Trophoblast cell (in vitro differentiated cells and primary cell): ENCODE measurements at regions not wholly inside any gene's neighbourhood (a gene's known extent, or its start where the extent isn't known, plus 50 kb on each side); places are given as distances from the start of the nearest gene placed in this dataset.

ENCODE experiments used
- DNase-seq, 2 donors: peaks; one replicate each; pipeline ENCODE4 v3.0.0-alpha.2; 2016
- H2AFZ ChIP-seq: 2 replicates; pipeline ENCODE4 v1.6.1; 2013; ENCODE audit warnings: low read length, moderate library complexity, mild to moderate bottlenecking; ENCODE audit not compliant: insufficient read depth, poor library complexity
- H2AK5ac ChIP-seq: 2 replicates; pipeline ENCODE4 v1.6.1; 2013; ENCODE audit warnings: mild to moderate bottlenecking, low read length
- H2BK120ac ChIP-seq: 2 replicates; pipeline ENCODE4 v1.6.1; 2013; ENCODE audit warnings: low read length, mild to moderate bottlenecking, moderate library complexity; ENCODE audit not compliant: insufficient read depth, poor library complexity
- H2BK12ac ChIP-seq: 2 replicates; pipeline ENCODE4 v1.6.1; 2013; ENCODE audit warnings: mild to moderate bottlenecking, low read length, moderate library complexity
- H2BK5ac ChIP-seq: 2 replicates; pipeline ENCODE4 v1.6.1; 2013; ENCODE audit warnings: low read length, low read depth, moderate library complexity, mild to moderate bottlenecking; ENCODE audit not compliant: poor library complexity
- H3K14ac ChIP-seq: 2 replicates; pipeline ENCODE4 v1.6.1; 2013; ENCODE audit warnings: mild to moderate bottlenecking, low read length
- H3K18ac ChIP-seq: 2 replicates; pipeline ENCODE4 v1.6.1; 2013; ENCODE audit warnings: mild to moderate bottlenecking, low read length
- H3K23ac ChIP-seq: 2 replicates; pipeline ENCODE4 v1.6.1; 2013; ENCODE audit warnings: low read length
- H3K27ac ChIP-seq: 2 replicates; pipeline ENCODE4 v1.5.1; 2013; ENCODE audit warnings: low read depth, mild to moderate bottlenecking, inconsistent platforms, low read length, moderate library complexity
- H3K27me3 ChIP-seq: 2 replicates; pipeline ENCODE4 v1.6.1; 2013; ENCODE audit warnings: inconsistent platforms, mild to moderate bottlenecking, low read length, moderate library complexity; ENCODE audit not compliant: insufficient read depth
- H3K36me3 ChIP-seq, 2 experiments: 1 replicate in 1 of 2; 2 replicates in 1 of 2; pipeline ENCODE4 v1.6.1; 2013; ENCODE audit warnings: low read length in 2 of 2, mild to moderate bottlenecking in 2 of 2, moderate library complexity in 1 of 2; ENCODE audit not compliant: insufficient read depth in 2 of 2, control insufficient read depth in 1 of 2
- H3K4ac ChIP-seq: 2 replicates; pipeline ENCODE4 v1.6.1; 2013; ENCODE audit warnings: low read depth, mild to moderate bottlenecking, low read length, moderate library complexity
- H3K4me1 ChIP-seq, 2 experiments: 1 replicate in 1 of 2; 2 replicates in 1 of 2; pipeline ENCODE4 v1.6.1; 2013; ENCODE audit warnings: low read length in 2 of 2, mild to moderate bottlenecking in 2 of 2, moderate library complexity in 1 of 2; ENCODE audit not compliant: insufficient read depth in 2 of 2, control insufficient read depth in 1 of 2
- H3K4me2 ChIP-seq: 2 replicates; pipeline ENCODE4 v1.6.1; 2013; ENCODE audit warnings: inconsistent platforms, mild to moderate bottlenecking, low read length, moderate library complexity
- H3K4me3 ChIP-seq: 2 replicates; pipeline ENCODE4 v1.5.1; 2013; ENCODE audit warnings: mild to moderate bottlenecking, low read depth, low read length, inconsistent platforms
- H3K79me1 ChIP-seq: one replicate; pipeline ENCODE4 v1.6.1; 2013; ENCODE audit warnings: low read length
- H3K79me2 ChIP-seq: 2 replicates; pipeline ENCODE4 v1.6.1; 2013; ENCODE audit warnings: low read length, mild to moderate bottlenecking; ENCODE audit not compliant: control insufficient read depth, insufficient read depth, poor library complexity
- H3K9ac ChIP-seq: 2 replicates; pipeline ENCODE4 v1.6.1; 2013; ENCODE audit warnings: mild to moderate bottlenecking, low read length
- H3K9me3 ChIP-seq: 2 replicates; pipeline ENCODE4 v1.6.1; 2013; ENCODE audit warnings: low read depth, mild to moderate bottlenecking, control low read depth, inconsistent platforms, low read length; ENCODE audit not compliant: insufficient read depth
- H4K12ac ChIP-seq: 2 replicates; pipeline ENCODE4 v1.6.1; 2013; ENCODE audit warnings: low read depth, mild to moderate bottlenecking, low read length, moderate library complexity
- H4K8ac ChIP-seq: 2 replicates; pipeline ENCODE4 v1.6.1; 2013; ENCODE audit warnings: low read depth, mild to moderate bottlenecking, low read length, moderate library complexity
- H4K91ac ChIP-seq: one replicate; pipeline ENCODE4 v1.6.1; 2013; ENCODE audit warnings: low read depth, mild to moderate bottlenecking, low read length, moderate library complexity
- WGBS: extraction: QIAGEN DNeasy Blood & Tissue Kit; methylation state at CpG from one replicate; pipeline ENCODE4 v1.1.7; 2013; ENCODE audit warnings: missing lambda C conversion rate; ENCODE audit not compliant: insufficient read length, insufficient coverage; ENCODE audit errors: extremely low coverage; 5-methylcytosine and 5-hydroxymethylcytosine counted together

GRCh38 chr1:60463146-60463545 lies 389.6 kb upstream of the C1orf87 start:
- Histone ChIP-seq H2AFZ (no peak overlapping the region), H3K36me3 (no peaks in the 10 kb centered on the region), H2BK5ac (no peak overlapping the region), H3K4me2 (no peak overlapping the region), H2BK120ac (no peak overlapping the region), H3K9ac (no peak overlapping the region), H3K14ac (no peak overlapping the region), H2AK5ac (no peak overlapping the region), H3K27me3 (no peaks in the 10 kb centered on the region), H3K27ac (no peak overlapping the region), H3K18ac (no peak overlapping the region), H3K79me2 (no peaks in the 10 kb centered on the region), H4K12ac (no peak overlapping the region), H3K4me3 (no peak overlapping the region), H3K4ac (no peak overlapping the region), H4K91ac (no peak overlapping the region), H4K8ac (no peak overlapping the region), H3K9me3 (no peaks in the 10 kb centered on the region), H3K4me1 (no peaks in the 10 kb centered on the region), H3K79me1 (no peaks in the 10 kb centered on the region), H2BK12ac (no peak overlapping the region), H3K23ac (no peak overlapping the region)
- no peak for DNase-seq
- WGBS = no CpG with 5 or more reads among the region's 2 CpGs

GRCh38 chr1:60461925-60462595 lies 388.5 kb upstream of the C1orf87 start:
- Histone ChIP-seq H3K27me3 (no peaks in the 10 kb centered on the region), H2BK12ac (no peak overlapping the region), H3K36me3 (no peaks in the 10 kb centered on the region), H2AFZ (no peak overlapping the region), H3K9ac (no peak overlapping the region), H3K4me2 (no peak overlapping the region), H4K8ac (no peak overlapping the region), H3K79me2 (no peaks in the 10 kb centered on the region), H3K18ac (no peak overlapping the region), H2BK5ac (no peak overlapping the region), H2AK5ac (no peak overlapping the region), H3K14ac (no peak overlapping the region), H3K79me1 (no peaks in the 10 kb centered on the region), H3K4me1 (no peaks in the 10 kb centered on the region), H3K4me3 (no peak overlapping the region), H3K4ac (no peak overlapping the region), H3K23ac (no peak overlapping the region), H4K12ac (no peak overlapping the region), H3K9me3 (no peaks in the 10 kb centered on the region), H3K27ac (no peak overlapping the region), H4K91ac (no peak overlapping the region), H2BK120ac (no peak overlapping the region)
- WGBS = no CpG with 5 or more reads among the region's 5 CpGs
- no peak for DNase-seq

GRCh38 chr1:60458111-60458510 lies 384.5 kb upstream of the C1orf87 start:
- Histone ChIP-seq H3K9me3 (peaks cover 2% of the 10 kb centered on the region), H3K27ac (no peak overlapping the region), H3K18ac (no peak overlapping the region), H3K4ac (no peak overlapping the region), H2AFZ (no peak overlapping the region), H3K4me3 (no peak overlapping the region), H4K12ac (no peak overlapping the region), H3K4me1 (no peaks in the 10 kb centered on the region), H3K14ac (no peak overlapping the region), H3K27me3 (no peaks in the 10 kb centered on the region), H2BK12ac (no peak overlapping the region), H4K91ac (no peak overlapping the region), H2AK5ac (no peak overlapping the region), H3K36me3 (no peaks in the 10 kb centered on the region), H3K79me2 (no peaks in the 10 kb centered on the region), H3K4me2 (no peak overlapping the region), H3K23ac (no peak overlapping the region), H2BK5ac (no peak overlapping the region), H2BK120ac (no peak overlapping the region), H3K9ac (no peak overlapping the region), H4K8ac (no peak overlapping the region), H3K79me1 (no peaks in the 10 kb centered on the region)
- no CpG with 5 or more reads among the region's 1 CpG for WGBS
- no peak for DNase-seq

- Histone ChIP-seq H3K14ac (no peak overlapping the region), H3K27me3 (no peaks in the 10 kb centered on the region), H2BK120ac (no peak overlapping the region), H3K23ac (no peak overlapping the region), H3K4me3 (no peak overlapping the region), H3K36me3 (no peaks in the 10 kb centered on the region), H3K9me3 (peaks cover 2% of the 10 kb centered on the region), H4K91ac (no peak overlapping the region), H3K27ac (no peak overlapping the region), H2BK5ac (no peak overlapping the region), H4K8ac (no peak overlapping the region), H2BK12ac (no peak overlapping the region), H2AFZ (no peak overlapping the region), H4K12ac (no peak overlapping the region), H3K4ac (no peak overlapping the region), H3K18ac (no peak overlapping the region), H2AK5ac (no peak overlapping the region), H3K4me1 (no peaks in the 10 kb centered on the region), H3K79me2 (no peaks in the 10 kb centered on the region), H3K79me1 (no peaks in the 10 kb centered on the region), H3K4me2 (no peak overlapping the region), H3K9ac (no peak overlapping the region)
- DNase-seq = no peak
- WGBS = no CpG with 5 or more reads among the region's 1 CpG
These were observed 376.3 kb upstream of the C1orf87 start for GRCh38 chr1:60449876-60450275.
